ENCODE measurements at regions not wholly inside any gene's neighbourhood (a gene's known extent, or its start where the extent isn't known, plus 50 kb on each side); places are given as distances from the start of the nearest gene placed in this dataset.

DNA sequence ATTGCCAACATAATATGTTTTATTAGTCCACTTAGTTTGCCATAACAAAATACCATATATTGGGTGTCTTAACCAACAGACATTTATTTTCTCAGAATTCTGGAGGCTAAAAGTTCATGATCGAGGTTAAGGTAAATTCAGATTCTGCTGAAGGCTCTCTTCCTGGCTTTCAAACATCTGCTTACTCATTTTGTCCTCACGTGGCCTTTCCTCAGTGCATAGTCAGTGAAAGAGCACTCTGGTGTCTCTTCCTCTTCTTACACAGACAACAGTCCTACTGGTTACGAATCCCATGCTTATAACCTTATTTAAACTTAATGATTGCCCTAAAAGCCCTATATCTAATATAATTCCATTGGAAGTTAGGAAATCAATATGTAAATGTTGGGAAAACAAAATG lies 479.7 kb downstream of the FSCB start:
- no peak for TF ChIP-seq POLR2AphosphoS5 (IDR thresholded peaks at IDR 0.05; ENCODE audit: low read depth, low read length)
- TF ChIP-seq, protein P1, sequence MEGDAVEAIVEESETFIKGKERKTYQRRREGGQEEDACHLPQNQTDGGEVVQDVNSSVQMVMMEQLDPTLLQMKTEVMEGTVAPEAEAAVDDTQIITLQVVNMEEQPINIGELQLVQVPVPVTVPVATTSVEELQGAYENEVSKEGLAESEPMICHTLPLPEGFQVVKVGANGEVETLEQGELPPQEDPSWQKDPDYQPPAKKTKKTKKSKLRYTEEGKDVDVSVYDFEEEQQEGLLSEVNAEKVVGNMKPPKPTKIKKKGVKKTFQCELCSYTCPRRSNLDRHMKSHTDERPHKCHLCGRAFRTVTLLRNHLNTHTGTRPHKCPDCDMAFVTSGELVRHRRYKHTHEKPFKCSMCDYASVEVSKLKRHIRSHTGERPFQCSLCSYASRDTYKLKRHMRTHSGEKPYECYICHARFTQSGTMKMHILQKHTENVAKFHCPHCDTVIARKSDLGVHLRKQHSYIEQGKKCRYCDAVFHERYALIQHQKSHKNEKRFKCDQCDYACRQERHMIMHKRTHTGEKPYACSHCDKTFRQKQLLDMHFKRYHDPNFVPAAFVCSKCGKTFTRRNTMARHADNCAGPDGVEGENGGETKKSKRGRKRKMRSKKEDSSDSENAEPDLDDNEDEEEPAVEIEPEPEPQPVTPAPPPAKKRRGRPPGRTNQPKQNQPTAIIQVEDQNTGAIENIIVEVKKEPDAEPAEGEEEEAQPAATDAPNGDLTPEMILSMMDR (IDR thresholded peaks at IDR 0.05): no peak

Data from Panc1 (cell line).